Stimulated activated CD4-positive, alpha-beta T cell treated with anti-CD3 and anti-CD28 coated beads, Interleukin-2, amount 100 ng/mL, for 24 hours (primary cell): ENCODE measurements at regions not wholly inside any gene's neighbourhood (a gene's known extent, or its start where the extent isn't known, plus 50 kb on each side); places are given as distances from the start of the nearest gene placed in this dataset.

Experiments used
- DNase-seq, 2 donors: peaks; one replicate each; pipeline ENCODE4 v3.0.0-alpha.2; 2020

DNA sequence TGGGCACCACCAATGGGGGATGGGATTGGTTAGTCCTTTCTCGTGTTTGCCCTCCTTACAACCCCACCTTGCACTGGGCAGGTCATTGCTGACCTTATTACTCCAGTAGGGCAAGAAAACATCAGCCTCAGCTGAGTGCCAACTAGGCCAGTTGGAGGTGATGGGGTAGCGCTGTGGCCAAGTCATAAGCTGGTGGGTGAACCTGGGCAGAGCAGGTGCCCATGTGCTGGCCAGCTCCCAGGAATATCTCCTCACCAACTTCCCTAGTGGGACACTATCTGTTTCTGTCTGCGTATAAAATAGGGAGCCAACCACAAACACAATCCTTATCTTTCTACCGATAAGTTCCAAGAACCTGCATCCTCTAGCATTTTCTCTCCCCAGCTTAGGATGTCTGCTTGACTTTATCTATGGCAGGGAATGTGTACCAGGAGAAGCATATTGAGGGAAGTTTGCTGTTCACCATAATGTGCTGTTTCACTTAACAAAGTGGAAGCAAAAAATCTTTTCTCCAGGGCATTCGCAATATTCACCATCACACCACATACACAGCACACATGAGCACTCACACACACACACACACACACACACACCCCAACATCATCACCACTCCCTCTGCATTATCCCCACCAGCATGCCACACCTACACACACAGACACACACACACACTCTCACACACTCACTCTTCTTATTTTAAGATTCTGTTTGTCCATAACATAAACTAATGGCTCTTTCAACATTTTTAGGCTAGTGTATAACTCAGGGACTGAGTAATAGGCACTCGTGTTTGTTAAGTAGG lies 390.0 kb downstream of the ENC1 start:
- DNase-seq, result no peak

GRCh38 chr5:74248576-74248975 lies 392.0 kb downstream of the ENC1 start:
- no peak for DNase-seq

GRCh38 chr5:74244406-74244805 lies 396.1 kb downstream of the ENC1 start:
- no peak for DNase-seq

GRCh38 chr5:74243634-74244033 lies 396.9 kb downstream of the ENC1 start:
- no peak for DNase-seq

GRCh38 chr5:74242516-74242915 lies 398.0 kb downstream of the ENC1 start:
- no peak for DNase-seq

DNA sequence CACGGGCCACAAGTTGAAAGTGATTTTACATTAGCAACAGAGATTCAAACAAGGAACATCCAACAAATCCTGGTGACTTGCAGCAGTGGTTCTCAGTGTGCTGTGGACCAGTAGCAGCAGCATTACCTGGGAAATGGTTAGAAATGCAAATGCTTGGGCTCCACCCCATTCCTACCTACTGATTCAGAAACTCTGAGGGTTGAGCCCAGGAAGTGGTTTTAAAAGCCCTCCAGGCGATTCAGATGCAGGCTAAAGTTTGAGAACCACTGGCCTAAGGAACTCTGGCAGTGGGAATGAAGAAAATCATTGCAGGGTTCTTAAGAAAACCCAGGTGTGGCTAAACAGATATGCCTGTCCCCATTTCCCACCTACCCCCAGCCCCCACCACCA lies 398.8 kb downstream of the ENC1 start:
- DNase-seq, result no peak

DNA sequence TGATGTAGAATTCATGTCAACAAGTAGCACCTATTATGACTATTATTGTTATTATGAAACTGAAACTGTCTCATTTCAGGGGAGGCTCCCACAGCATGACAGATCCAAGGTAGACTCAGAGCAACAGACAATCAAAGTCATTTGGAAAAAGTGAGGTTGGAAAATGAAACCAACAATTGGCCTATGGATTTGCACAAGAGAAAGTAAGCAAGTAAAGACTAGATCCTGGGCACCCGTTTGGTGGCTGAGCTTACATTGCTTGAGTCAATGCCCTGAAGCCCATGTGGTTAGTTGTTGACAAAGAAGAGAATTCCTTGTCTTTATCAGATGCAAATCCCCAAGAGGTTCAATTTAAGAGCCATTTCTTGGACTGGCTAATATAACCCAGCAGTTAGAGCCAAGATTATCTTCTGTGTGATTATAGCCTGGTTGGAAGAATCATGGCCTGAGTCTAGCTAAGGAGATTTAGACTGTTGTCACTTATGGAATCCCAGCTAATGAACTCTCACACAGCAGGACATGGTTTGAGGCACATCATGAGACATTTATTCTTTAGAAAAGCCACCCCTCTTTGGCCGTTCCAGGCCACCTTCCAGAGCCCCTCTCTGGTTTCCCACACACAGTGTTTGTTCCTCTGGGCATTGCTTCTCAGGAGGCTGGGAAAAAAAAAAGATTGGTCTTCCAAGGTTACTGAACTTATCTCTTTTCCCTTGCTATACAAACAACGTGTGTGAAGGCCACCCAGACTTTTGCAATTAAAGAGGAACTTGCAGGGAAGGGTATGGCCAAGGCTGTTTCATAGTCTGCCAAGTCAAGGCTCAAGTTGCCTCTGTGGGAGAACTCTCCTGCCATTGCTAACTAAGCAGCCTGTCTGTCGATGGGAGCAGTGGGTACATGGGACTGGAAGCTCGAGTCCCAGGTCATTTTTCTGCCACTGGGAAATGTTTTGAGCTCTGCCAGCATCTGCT lies 399.5 kb downstream of the ENC1 start:
- peak in 1 of 2 donors; percentile 1 for DNase-seq

DNA sequence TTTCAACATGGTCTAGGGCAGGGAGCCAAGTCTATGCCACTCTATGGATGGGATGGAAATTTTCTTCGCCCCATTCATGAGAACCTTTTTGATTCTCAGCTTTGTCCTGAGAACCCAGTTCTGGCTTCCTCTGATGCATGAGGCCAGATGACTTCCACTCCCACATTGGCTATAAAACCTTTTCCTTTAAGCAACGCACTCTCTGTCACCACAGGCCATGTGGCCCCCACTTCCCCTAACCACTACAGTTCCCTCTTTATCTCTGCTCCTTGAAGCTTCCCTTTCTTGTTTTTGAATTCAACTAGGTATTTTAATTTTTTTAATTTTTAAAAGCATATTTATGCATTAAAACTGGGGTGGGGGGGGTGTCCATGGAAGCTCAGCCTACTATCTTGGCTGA lies 401.3 kb downstream of the ENC1 start:
- DNase-seq, result no peak

DNA sequence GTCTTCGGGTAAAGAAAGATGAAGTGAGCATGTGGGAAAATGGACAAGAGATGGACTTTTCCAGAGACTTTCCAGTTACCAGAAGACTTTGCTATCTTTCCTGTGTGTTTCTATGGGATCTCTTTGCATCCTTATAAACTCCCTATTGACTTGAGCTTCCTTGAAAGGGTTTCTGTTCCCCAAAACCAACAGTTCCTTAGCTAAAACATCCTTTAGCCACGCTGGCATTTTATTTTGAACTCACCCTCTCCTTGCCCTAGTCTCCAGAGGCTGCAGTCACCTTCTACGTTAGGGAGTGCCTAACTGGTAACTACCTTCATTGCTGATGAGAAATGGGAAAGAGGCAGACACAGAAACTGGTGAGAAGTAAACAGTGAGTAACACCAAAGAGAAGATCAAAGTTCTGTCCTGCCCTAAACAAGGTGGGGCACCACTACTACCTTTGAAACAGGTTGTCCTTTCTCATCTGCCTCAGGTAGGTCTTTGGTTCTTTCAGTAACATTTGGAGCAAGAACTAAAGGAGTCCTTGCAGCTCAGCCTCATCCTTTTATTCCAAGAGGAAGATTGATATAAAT lies 402.9 kb downstream of the ENC1 start:
- no peak for DNase-seq

DNA sequence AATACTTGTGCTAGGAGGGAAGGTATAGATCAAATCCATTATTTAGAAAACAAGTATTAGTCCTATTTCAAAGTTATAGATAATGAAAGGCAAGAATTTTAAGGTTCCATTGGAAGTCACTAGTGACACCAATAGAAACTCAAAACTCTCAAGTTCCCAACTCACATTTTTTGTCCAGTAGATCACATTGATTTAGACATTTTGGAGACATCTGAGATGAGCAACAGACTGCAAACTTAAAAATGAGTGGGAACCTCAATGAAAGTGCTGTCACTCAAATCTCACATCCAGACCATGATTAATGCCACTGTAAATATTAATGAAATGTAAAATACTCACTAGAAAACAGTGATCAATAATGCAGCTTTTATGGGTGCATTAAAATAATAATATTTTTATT lies 405.0 kb downstream of the ENC1 start:
- no peak for DNase-seq

GRCh38 chr5:74233571-74233970 lies 407.0 kb downstream of the ENC1 start:
- no peak for DNase-seq

DNA sequence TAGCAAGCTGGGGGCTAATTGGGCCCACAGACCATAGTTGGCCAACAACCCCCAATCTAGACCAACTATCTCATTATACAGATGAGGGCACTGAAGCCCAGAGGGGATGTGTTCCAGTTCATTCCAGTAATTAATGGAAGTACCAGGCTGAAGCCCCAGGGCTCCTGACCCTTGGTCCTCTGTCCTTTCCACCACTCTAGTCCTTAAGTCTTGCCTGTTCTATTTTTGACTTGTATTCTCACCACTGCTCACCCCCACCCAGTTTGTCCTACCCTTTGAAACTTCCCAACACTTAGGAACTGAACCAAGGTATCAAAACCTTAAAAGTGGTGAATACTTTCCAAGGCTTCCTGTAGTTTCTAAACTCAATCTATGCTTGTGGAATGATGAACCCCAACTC lies 407.4 kb downstream of the ENC1 start:
- DNase-seq, result no peak

- peak in 1 of 2 donors; percentile 8 for DNase-seq
These were observed 408.3 kb downstream of the ENC1 start for GRCh38 chr5:74232276-74232675.

- DNase-seq, result no peak
These were observed 408.8 kb downstream of the ENC1 start for GRCh38 chr5:74231697-74232096.

GRCh38 chr5:74226716-74227485 lies 413.6 kb downstream of the ENC1 start:
- no peak for DNase-seq

DNA sequence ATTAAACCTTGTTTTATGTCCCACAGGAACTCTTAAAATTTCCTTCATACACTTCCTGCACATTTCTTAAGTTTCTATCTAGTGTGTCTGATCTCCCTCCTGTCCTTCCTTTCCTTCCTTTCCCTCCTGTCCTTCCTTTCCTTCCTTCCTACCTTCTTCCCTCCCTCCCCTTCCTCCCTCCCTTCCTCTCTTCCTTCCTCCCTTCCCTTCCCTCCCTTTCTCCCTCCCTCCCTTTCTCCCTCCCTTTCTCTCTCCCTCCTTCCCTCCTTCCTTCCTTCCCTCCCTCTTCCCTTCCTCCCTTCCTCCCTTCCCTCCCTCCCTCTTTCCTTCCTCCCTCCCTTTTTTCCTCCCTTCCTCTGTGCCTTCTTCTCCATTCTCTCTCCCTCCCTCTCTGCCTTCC lies 414.9 kb downstream of the ENC1 start:
- no peak for DNase-seq

GRCh38 chr5:74224331-74224730 lies 416.2 kb downstream of the ENC1 start:
- DNase-seq, result no peak

DNA sequence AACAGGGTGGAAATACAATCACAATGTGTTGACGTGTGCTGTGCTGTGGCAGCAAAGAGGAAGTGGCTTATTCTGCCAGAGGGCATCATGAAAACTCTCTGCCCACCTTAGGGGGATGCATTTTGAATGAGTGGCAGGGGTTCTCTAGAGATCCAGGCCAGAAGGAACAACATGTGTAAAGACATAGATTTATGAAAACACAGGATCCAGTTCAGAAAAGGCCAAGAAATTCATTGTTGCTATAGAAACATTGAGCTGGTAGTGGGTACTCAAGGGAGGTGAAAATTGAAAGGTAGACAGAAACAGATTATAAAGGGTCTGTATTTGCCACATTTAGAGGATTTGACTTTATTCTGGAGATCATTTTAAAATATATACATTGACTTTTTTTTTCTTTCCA lies 417.7 kb downstream of the ENC1 start:
- no peak for DNase-seq

- DNase-seq, result no peak
These were observed 419.1 kb downstream of the ENC1 start for GRCh38 chr5:74221413-74221812.

DNA sequence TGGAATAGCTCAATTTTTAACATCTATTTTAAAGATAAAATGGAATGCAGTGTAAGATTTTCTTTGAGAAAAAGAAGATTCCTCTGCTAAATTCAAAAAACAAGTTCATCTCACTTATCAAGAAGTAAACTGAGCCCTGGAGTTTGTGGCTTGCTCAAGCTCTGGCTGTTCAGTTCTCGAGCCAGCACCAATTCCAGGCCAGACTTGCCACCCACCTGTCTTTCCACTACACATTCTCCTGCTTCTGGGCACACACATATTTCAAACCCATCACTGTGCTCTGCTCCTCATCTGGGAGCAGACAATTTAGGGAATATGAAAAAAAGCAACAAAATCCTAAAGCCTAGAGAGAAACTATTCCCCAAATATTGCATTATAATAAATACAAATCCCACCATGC lies 424.5 kb downstream of the ENC1 start:
- no peak for DNase-seq

DNA sequence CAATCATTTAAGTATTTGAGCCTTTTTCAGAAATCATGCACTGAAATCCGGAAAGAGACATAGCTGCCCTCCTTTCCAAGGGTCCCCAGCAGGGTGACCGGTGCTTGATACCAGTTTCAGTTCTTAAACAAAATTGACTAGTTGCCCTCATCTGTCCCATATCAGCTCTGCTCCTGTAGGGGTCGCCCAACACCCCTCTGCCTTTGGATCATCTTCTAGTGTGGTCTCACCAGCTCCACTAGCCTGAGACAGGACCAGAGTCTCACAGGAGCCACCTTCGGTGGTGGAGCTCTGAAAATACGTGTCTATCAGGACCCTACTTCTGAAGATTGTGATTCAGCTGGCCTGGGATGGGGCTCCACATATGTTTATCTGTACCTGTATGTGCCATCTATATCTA lies 428.2 kb downstream of the ENC1 start:
- no peak for DNase-seq

- DNase-seq, result no peak
These were observed 431.0 kb downstream of the ENC1 start for GRCh38 chr5:74209571-74209970.
